ENCODE measurements at regions not wholly inside any gene's neighbourhood (a gene's known extent, or its start where the extent isn't known, plus 50 kb on each side); places are given as distances from the start of the nearest gene placed in this dataset.

DNA sequence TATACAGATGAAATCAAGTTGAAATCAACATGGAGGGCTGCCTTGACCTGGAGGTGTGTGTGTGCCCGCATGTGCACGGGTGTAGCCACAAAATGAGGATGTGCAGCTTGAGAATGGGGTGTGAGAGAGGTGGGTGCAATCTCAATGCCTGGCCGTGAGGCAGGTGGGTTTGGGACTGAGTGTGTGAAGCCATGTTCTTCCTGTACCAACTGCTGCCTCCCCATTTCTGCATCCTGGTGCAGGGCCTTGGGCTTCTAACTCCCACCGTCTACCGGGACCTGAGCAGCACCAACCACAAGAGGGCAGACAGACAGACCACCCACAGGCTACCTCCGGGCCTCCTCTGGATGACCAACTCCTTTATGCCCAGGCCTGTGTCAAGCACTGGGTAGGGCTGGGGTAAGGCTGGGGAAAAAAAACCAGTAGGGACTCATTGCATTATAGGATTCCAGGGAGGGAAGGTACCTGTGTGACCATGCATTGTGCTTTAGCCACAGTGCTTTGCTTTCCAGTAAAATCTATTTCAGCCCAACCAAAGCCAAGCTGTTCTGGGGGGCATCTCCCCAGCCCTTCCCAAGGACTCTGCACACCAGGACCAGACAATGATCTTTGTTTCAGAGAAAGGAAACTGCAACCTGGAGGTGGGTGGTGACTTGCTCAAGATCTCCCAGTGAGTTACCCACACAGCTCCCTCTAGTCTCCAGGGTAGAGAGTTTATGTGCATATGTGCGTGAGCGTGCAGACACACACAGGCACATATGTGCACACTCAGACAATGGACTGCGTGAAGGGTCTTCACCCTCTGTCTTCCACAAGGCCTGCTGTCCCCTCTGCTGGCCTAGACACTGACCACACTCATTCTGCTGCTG is 162.2 kb upstream of the TLE3 start:
- no peak for TF ChIP-seq EP300 (IDR thresholded peaks at IDR 0.05)
- TF ChIP-seq POLR2A (IDR thresholded peaks at IDR 0.05) = no peak
- TF ChIP-seq, protein P1, sequence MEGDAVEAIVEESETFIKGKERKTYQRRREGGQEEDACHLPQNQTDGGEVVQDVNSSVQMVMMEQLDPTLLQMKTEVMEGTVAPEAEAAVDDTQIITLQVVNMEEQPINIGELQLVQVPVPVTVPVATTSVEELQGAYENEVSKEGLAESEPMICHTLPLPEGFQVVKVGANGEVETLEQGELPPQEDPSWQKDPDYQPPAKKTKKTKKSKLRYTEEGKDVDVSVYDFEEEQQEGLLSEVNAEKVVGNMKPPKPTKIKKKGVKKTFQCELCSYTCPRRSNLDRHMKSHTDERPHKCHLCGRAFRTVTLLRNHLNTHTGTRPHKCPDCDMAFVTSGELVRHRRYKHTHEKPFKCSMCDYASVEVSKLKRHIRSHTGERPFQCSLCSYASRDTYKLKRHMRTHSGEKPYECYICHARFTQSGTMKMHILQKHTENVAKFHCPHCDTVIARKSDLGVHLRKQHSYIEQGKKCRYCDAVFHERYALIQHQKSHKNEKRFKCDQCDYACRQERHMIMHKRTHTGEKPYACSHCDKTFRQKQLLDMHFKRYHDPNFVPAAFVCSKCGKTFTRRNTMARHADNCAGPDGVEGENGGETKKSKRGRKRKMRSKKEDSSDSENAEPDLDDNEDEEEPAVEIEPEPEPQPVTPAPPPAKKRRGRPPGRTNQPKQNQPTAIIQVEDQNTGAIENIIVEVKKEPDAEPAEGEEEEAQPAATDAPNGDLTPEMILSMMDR (IDR thresholded peaks at IDR 0.05) = no peak
